ENCODE measurements at regions not wholly inside any gene's neighbourhood (a gene's known extent, or its start where the extent isn't known, plus 50 kb on each side); places are given as distances from the start of the nearest gene placed in this dataset.

DNA sequence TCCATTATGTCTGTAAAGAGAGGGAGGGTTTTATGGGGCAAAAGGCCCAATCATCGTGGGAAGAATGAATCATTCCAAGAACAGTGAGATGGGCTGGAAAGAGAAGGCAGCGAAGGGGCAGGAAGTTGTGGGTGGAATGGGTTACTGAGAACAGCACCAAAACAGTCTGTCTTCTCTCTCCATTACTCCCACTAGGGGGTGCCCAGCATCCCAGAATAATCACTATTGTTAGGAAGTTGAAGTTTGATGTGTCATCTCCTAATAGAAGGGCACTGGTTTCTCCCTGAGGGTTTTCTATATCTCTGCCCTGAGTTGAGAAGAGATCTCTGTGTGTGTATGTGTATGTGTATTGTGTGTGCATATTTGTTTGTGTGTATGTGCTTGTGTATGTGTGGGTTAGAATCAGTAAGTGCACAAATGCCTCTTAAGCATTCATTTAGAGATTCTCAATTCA is 76.6 kb upstream of the MAP4K3 start (continued):
- TF ChIP-seq PCBP2 (optimal IDR thresholded peaks at IDR 0.05; ENCODE audit: low read depth, low read length, poor library complexity, severe bottlenecking) (no peak), FOSL2 (CRISPR knock-in tag; IDR thresholded peaks at IDR 0.05) (peak; percentile 69), SAP130 (CRISPR knock-in tag; IDR thresholded peaks at IDR 0.05; ENCODE audit: low read depth) (peak; percentile 36; the same call in 1 of the 2 replicates), TARDBP (CRISPR knock-in tag; IDR thresholded peaks at IDR 0.05) (0 out of 2 replicates have a peak, but pooled peaks have one; percentile 62), ZSCAN25 (CRISPR knock-in tag; IDR thresholded peaks at IDR 0.05) (peak; percentile 47; the same call in 1 of the 2 replicates), TGIF2 (CRISPR knock-in tag; IDR thresholded peaks at IDR 0.05) (0 out of 2 replicates have a peak, but pooled peaks have one; percentile 60), ZNF136 (CRISPR knock-in tag; IDR thresholded peaks at IDR 0.05; ENCODE audit: low read depth) (0 out of 2 replicates have a peak, but pooled peaks have one; percentile 48), TAF15 (IDR thresholded peaks at IDR 0.05; ENCODE audit: low read depth, low read length, poor library complexity, severe bottlenecking) (no peak), HMG20A (CRISPR knock-in tag; IDR thresholded peaks at IDR 0.05; ENCODE audit: borderline replicate concordance) (0 out of 2 replicates have a peak, but pooled peaks have one; percentile 35), PPARG (CRISPR knock-in tag; conservative IDR thresholded peaks at IDR 0.05) (peak; percentile 48; the same call in 1 of the 2 replicates), ELF3 (CRISPR knock-in tag; IDR thresholded peaks at IDR 0.05) (peak; percentile 76), ZGPAT (CRISPR knock-in tag; IDR thresholded peaks at IDR 0.05) (peak; percentile 35; the same call in 1 of the 2 replicates), RAD21 (CRISPR knock-in tag; IDR thresholded peaks at IDR 0.05) (peak; percentile 72), RXRB (CRISPR knock-in tag; IDR thresholded peaks at IDR 0.05; ENCODE audit: borderline replicate concordance) (peak; percentile 48), ZNF441 (CRISPR knock-in tag; IDR thresholded peaks at IDR 0.05; ENCODE audit: borderline replicate concordance) (no peak), RAD51 (IDR thresholded peaks at IDR 0.05; ENCODE audit: borderline replicate concordance) (no peak), ZNF329 (CRISPR knock-in tag; IDR thresholded peaks at IDR 0.05; ENCODE audit: low read depth) (0 out of 2 replicates have a peak, but pooled peaks have one; percentile 38), MIXL1 (CRISPR knock-in tag; IDR thresholded peaks at IDR 0.05) (peak; percentile 72; the same call in 1 of the 2 replicates)
- TF ChIP-seq, protein P1, sequence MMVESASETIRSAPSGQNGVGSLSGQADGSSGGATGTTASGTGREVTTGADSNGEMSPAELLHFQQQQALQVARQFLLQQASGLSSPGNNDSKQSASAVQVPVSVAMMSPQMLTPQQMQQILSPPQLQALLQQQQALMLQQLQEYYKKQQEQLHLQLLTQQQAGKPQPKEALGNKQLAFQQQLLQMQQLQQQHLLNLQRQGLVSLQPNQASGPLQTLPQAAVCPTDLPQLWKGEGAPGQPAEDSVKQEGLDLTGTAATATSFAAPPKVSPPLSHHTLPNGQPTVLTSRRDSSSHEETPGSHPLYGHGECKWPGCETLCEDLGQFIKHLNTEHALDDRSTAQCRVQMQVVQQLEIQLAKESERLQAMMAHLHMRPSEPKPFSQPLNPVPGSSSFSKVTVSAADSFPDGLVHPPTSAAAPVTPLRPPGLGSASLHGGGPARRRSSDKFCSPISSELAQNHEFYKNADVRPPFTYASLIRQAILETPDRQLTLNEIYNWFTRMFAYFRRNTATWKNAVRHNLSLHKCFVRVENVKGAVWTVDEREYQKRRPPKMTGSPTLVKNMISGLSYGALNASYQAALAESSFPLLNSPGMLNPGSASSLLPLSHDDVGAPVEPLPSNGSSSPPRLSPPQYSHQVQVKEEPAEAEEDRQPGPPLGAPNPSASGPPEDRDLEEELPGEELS (CRISPR knock-in tag; IDR thresholded peaks at IDR 0.05), result peak; percentile 47
- TF ChIP-seq, protein P2, sequence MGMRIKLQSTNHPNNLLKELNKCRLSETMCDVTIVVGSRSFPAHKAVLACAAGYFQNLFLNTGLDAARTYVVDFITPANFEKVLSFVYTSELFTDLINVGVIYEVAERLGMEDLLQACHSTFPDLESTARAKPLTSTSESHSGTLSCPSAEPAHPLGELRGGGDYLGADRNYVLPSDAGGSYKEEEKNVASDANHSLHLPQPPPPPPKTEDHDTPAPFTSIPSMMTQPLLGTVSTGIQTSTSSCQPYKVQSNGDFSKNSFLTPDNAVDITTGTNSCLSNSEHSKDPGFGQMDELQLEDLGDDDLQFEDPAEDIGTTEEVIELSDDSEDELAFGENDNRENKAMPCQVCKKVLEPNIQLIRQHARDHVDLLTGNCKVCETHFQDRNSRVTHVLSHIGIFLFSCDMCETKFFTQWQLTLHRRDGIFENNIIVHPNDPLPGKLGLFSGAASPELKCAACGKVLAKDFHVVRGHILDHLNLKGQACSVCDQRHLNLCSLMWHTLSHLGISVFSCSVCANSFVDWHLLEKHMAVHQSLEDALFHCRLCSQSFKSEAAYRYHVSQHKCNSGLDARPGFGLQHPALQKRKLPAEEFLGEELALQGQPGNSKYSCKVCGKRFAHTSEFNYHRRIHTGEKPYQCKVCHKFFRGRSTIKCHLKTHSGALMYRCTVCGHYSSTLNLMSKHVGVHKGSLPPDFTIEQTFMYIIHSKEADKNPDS (CRISPR knock-in tag; IDR thresholded peaks at IDR 0.05), result 0 out of 2 replicates have a peak, but pooled peaks have one; percentile 37
